Activated CD4-positive, alpha-beta memory T cell treated with anti-CD3 and anti-CD28 coated beads, Interleukin-2, amount 10 ng/mL, durations not matched to agents 7 days and 5 days (primary cell): ENCODE measurements at regions not wholly inside any gene's neighbourhood (a gene's known extent, or its start where the extent isn't known, plus 50 kb on each side); places are given as distances from the start of the nearest gene placed in this dataset.
"Not testable (repeated sequence)": the region's sequence is repeated elsewhere in the genome, so short reads cannot be mapped to it uniquely, and the experiment has no call there.

Source experiments
- CTCF ChIA-PET: fragments of 350-600 bp; sonication (Branson Sonifier 250); formaldehyde crosslinking; loops from one replicate; lab custom pipeline; 2021; ENCODE audit warnings: antibody characterized with exemption, inconsistent platforms; lab: Charles Lee
- POLR2A ChIA-PET: fragments of 350-600 bp; sonication (Branson Sonifier 250); formaldehyde crosslinking; loops from one replicate; lab custom pipeline; 2021; ENCODE audit warnings: antibody characterized with exemption; lab: Charles Lee
- DNase-seq: peaks from one replicate; pipeline ENCODE4 v3.0.0-alpha.2; 2020
- H3K27ac Mint-ChIP-seq: one replicate; pipeline ENCODE4 v1.8.0; 2021; ENCODE audit warnings: mild to moderate bottlenecking, mixed read lengths
- H3K27me3 Mint-ChIP-seq: one replicate; pipeline ENCODE4 v1.8.0; 2021; ENCODE audit warnings: mixed read lengths
- H3K36me3 Mint-ChIP-seq: one replicate; pipeline ENCODE4 v1.8.0; 2021; ENCODE audit warnings: low read depth, mixed read lengths
- H3K4me1 Mint-ChIP-seq: one replicate; pipeline ENCODE4 v1.8.0; 2021; ENCODE audit warnings: mixed read lengths
- H3K4me3 Mint-ChIP-seq: one replicate; pipeline ENCODE4 v1.8.0; 2021; ENCODE audit warnings: mild to moderate bottlenecking, mixed read lengths
- H3K9me3 Mint-ChIP-seq: one replicate; pipeline ENCODE4 v1.8.0; 2021; ENCODE audit warnings: mixed read lengths

- H3K4me3 Mint-ChIP-seq: no peak overlapping the region
- H3K4me1 Mint-ChIP-seq: no peaks in the 10 kb centered on the region
- H3K27ac Mint-ChIP-seq: no peak overlapping the region
- no peaks in the 10 kb centered on the region for H3K36me3 Mint-ChIP-seq
- H3K9me3 Mint-ChIP-seq: no peaks in the 10 kb centered on the region
- CTCF ChIA-PET: no interaction called here
- no peaks in the 10 kb centered on the region for H3K27me3 Mint-ChIP-seq
- POLR2A ChIA-PET: no interaction called here
- DNase-seq: no peak
These were observed 121.4 kb upstream of the OLFM3 start for GRCh38 chr1:102118150-102118549.

- Mint-ChIP-seq H3K4me1 (no peaks in the 10 kb centered on the region), H3K4me3 (no peak overlapping the region), H3K27me3 (no peaks in the 10 kb centered on the region), H3K27ac (no peak overlapping the region), H3K36me3 (no peaks in the 10 kb centered on the region), H3K9me3 (no peaks in the 10 kb centered on the region)
- ChIA-PET POLR2A (no interaction called here), CTCF (no interaction called here)
- no peak for DNase-seq
These were observed 113.9 kb upstream of the OLFM3 start for GRCh38 chr1:102110586-102110985.

- H3K9me3 Mint-ChIP-seq, CTCF ChIA-PET, DNase-seq, H3K27ac Mint-ChIP-seq, H3K4me3 Mint-ChIP-seq, H3K27me3 Mint-ChIP-seq, H3K4me1 Mint-ChIP-seq, H3K36me3 Mint-ChIP-seq, POLR2A ChIA-PET: not testable (repeated sequence)
These were observed 112.8 kb upstream of the OLFM3 start for GRCh38 chr1:102109493-102109892.

- H3K36me3 Mint-ChIP-seq: no peaks in the 10 kb centered on the region
- no peak overlapping the region for H3K4me3 Mint-ChIP-seq
- H3K27ac Mint-ChIP-seq: no peak overlapping the region
- H3K27me3 Mint-ChIP-seq: no peaks in the 10 kb centered on the region
- no peaks in the 10 kb centered on the region for H3K9me3 Mint-ChIP-seq
- H3K4me1 Mint-ChIP-seq: no peaks in the 10 kb centered on the region
- no peak for DNase-seq
- ChIA-PET CTCF (no interaction called here), POLR2A (no interaction called here)
These were observed 110.7 kb upstream of the OLFM3 start for GRCh38 chr1:102107441-102107840.

- POLR2A ChIA-PET: no interaction called here
- Mint-ChIP-seq H3K4me3 (no peak overlapping the region), H3K36me3 (no peaks in the 10 kb centered on the region), H3K4me1 (no peaks in the 10 kb centered on the region), H3K9me3 (no peaks in the 10 kb centered on the region), H3K27ac (no peak overlapping the region), H3K27me3 (no peaks in the 10 kb centered on the region)
- DNase-seq: no peak
- CTCF ChIA-PET: no interaction called here
These were observed 109.3 kb upstream of the OLFM3 start for GRCh38 chr1:102105931-102106550.

- no peak overlapping the region for H3K27ac Mint-ChIP-seq
- no peaks in the 10 kb centered on the region for H3K9me3 Mint-ChIP-seq
- no peak overlapping the region for H3K4me3 Mint-ChIP-seq
- POLR2A ChIA-PET: no interaction called here
- no peaks in the 10 kb centered on the region for H3K27me3 Mint-ChIP-seq
- H3K36me3 Mint-ChIP-seq: no peaks in the 10 kb centered on the region
- CTCF ChIA-PET: no interaction called here
- no peak for DNase-seq
- no peaks in the 10 kb centered on the region for H3K4me1 Mint-ChIP-seq
These were observed 106.9 kb upstream of the OLFM3 start for GRCh38 chr1:102103646-102104045.

GRCh38 chr1:102102276-102102780 is 105.6 kb upstream of the OLFM3 start:
- H3K27ac Mint-ChIP-seq: no peak overlapping the region
- ChIA-PET POLR2A (no interaction called here), CTCF (no interaction called here)
- H3K36me3 Mint-ChIP-seq: no peaks in the 10 kb centered on the region
- H3K27me3 Mint-ChIP-seq: no peaks in the 10 kb centered on the region
- no peak overlapping the region for H3K4me3 Mint-ChIP-seq
- H3K9me3 Mint-ChIP-seq: no peaks in the 10 kb centered on the region
- no peak for DNase-seq
- H3K4me1 Mint-ChIP-seq: no peaks in the 10 kb centered on the region

- CTCF ChIA-PET: no interaction called here
These were observed 103.9 kb upstream of the OLFM3 start for GRCh38 chr1:102100666-102101065.

GRCh38 chr1:102099916-102100315 is 103.2 kb upstream of the OLFM3 start:
- H3K27me3 Mint-ChIP-seq: no peaks in the 10 kb centered on the region
- no peak for DNase-seq
- no peaks in the 10 kb centered on the region for H3K36me3 Mint-ChIP-seq
- H3K27ac Mint-ChIP-seq: no peak overlapping the region
- CTCF ChIA-PET: no interaction called here
- H3K9me3 Mint-ChIP-seq: no peaks in the 10 kb centered on the region
- H3K4me1 Mint-ChIP-seq: no peaks in the 10 kb centered on the region
- POLR2A ChIA-PET: no interaction called here
- H3K4me3 Mint-ChIP-seq: no peak overlapping the region

More at GRCh38 chr1:102100666-102101065, 103.9 kb upstream of the OLFM3 start:
- Mint-ChIP-seq H3K4me1 (no peaks in the 10 kb centered on the region), H3K27me3 (no peaks in the 10 kb centered on the region), H3K4me3 (no peak overlapping the region), H3K27ac (no peak overlapping the region), H3K36me3 (no peaks in the 10 kb centered on the region), H3K9me3 (no peaks in the 10 kb centered on the region)
- POLR2A ChIA-PET: no interaction called here
- no peak for DNase-seq

- H3K9me3 Mint-ChIP-seq: no peaks in the 10 kb centered on the region
- DNase-seq: no peak
- H3K27ac Mint-ChIP-seq: no peak overlapping the region
- H3K4me1 Mint-ChIP-seq: no peaks in the 10 kb centered on the region
- ChIA-PET POLR2A (no interaction called here), CTCF (no interaction called here)
- no peak overlapping the region for H3K4me3 Mint-ChIP-seq
- no peaks in the 10 kb centered on the region for H3K27me3 Mint-ChIP-seq
- no peaks in the 10 kb centered on the region for H3K36me3 Mint-ChIP-seq
These were observed 101.8 kb upstream of the OLFM3 start for GRCh38 chr1:102098536-102098935.

- POLR2A ChIA-PET: no interaction called here
- H3K36me3 Mint-ChIP-seq: no peaks in the 10 kb centered on the region
- H3K27me3 Mint-ChIP-seq: no peaks in the 10 kb centered on the region
- H3K27ac Mint-ChIP-seq: no peak overlapping the region
- DNase-seq: no peak
- no peaks in the 10 kb centered on the region for H3K4me1 Mint-ChIP-seq
- no peaks in the 10 kb centered on the region for H3K9me3 Mint-ChIP-seq
- CTCF ChIA-PET: no interaction called here
- no peak overlapping the region for H3K4me3 Mint-ChIP-seq
These were observed 101.4 kb upstream of the OLFM3 start for GRCh38 chr1:102098081-102098480.

- ChIA-PET CTCF (no interaction called here), POLR2A (no interaction called here)
- no peak overlapping the region for H3K4me3 Mint-ChIP-seq
- H3K27me3 Mint-ChIP-seq: no peaks in the 10 kb centered on the region
- no peaks in the 10 kb centered on the region for H3K36me3 Mint-ChIP-seq
- DNase-seq: no peak
- no peaks in the 10 kb centered on the region for H3K4me1 Mint-ChIP-seq
- H3K9me3 Mint-ChIP-seq: no peaks in the 10 kb centered on the region
- no peak overlapping the region for H3K27ac Mint-ChIP-seq
These were observed 100.7 kb upstream of the OLFM3 start for GRCh38 chr1:102097451-102097850.

- Mint-ChIP-seq H3K36me3 (no peaks in the 10 kb centered on the region), H3K9me3 (no peaks in the 10 kb centered on the region), H3K4me3 (no peak overlapping the region), H3K27ac (no peak overlapping the region), H3K27me3 (no peaks in the 10 kb centered on the region), H3K4me1 (no peaks in the 10 kb centered on the region)
- ChIA-PET CTCF (no interaction called here), POLR2A (no interaction called here)
- DNase-seq: no peak
These were observed 99.4 kb upstream of the OLFM3 start for GRCh38 chr1:102096162-102096561.

- Mint-ChIP-seq H3K9me3 (no peaks in the 10 kb centered on the region), H3K36me3 (no peaks in the 10 kb centered on the region), H3K27ac (no peak overlapping the region), H3K27me3 (no peaks in the 10 kb centered on the region), H3K4me3 (no peak overlapping the region), H3K4me1 (no peaks in the 10 kb centered on the region)
- DNase-seq: no peak
- ChIA-PET CTCF (no interaction called here), POLR2A (no interaction called here)
These were observed 93.1 kb upstream of the OLFM3 start for GRCh38 chr1:102089791-102090190.
